ENCODE measurements at regions not wholly inside any gene's neighbourhood (a gene's known extent, or its start where the extent isn't known, plus 50 kb on each side); places are given as distances from the start of the nearest gene placed in this dataset.
"Not testable (repeated sequence)": the region's sequence is repeated elsewhere in the genome, so short reads cannot be mapped to it uniquely, and the experiment has no call there.

DNA sequence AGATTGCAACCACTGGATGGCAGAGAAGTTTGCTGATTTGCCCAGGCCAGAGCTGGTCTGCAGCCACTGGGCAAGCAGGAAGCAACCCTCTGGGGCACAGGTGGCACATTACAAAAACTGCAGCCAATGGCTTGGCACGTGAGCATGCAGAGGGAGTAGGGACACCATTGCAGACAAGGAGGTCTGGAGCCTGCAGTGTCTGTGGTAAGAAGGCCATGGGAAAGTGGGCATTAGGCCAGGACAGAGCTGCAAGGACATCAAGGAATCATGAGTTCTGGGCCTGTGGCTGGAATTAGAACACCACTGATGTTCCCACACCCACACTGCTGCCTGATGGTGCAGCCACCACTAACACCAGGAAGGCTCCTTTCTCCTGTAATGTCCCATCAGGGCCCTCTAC, 113.0 kb downstream of the TSEN15 start:
- Mint-ChIP-seq H3K36me3 (no peaks in the 10 kb centered on the region), H3K27me3 (peaks cover 6% of the 10 kb centered on the region), H3K4me3 (no peak overlapping the region), H3K4me1 (peaks cover 0 to 7% (median 3%) of the 10 kb centered on the region in 4 donors), H3K27ac (no peak overlapping the region), H3K9me3 (peaks cover 0 to 5% (median 1%) of the 10 kb centered on the region in 7 donors)
- Histone ChIP-seq H3K36me3 (ENCODE audit: control insufficient read depth, insufficient read depth, low read length) (no peaks in the 10 kb centered on the region), H3K27me3 (ENCODE audit: control insufficient read depth, insufficient read depth, low read length) (no peaks in the 10 kb centered on the region), H3K4me3 (ENCODE audit: low read depth, low read length) (no peak overlapping the region), H3K9me3 (ENCODE audit: control insufficient read depth in 2 of 2, low read length in 2 of 2) (peaks cover 0 to 3% of the 10 kb centered on the region in 2 experiments), H3K4me1 (ENCODE audit: control insufficient read depth, insufficient read depth, low read length, poor library complexity, severe bottlenecking) (no peaks in the 10 kb centered on the region), H3K27ac (ENCODE audit: insufficient read depth, low read length, poor library complexity, severe bottlenecking) (no peak overlapping the region)
- ATAC-seq (ENCODE audit: low read depth in 2 of 2) (no peak), DNase-seq (no peak)

DNA sequence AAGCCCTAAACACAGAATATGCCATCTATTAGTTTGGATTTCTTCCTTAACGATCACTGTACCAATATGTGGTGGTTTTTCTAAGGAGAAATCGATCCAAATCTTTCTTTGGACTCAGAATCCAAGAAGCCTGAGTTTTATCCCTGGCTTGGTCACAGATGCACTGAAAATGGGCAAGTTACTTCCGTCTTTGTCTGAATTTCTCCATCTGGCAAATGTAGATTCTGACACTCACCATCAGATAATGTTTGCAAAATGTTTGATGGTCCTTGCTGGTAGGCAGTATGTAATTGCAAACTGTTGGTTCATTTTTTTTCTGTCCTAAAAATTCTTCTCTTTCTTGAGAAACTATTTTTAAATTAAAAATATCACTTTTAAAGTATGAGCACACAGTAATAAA, 115.0 kb downstream of the TSEN15 start:
- H3K9me3 Mint-ChIP-seq: peaks cover 0 to 6% (median 1%) of the 10 kb centered on the region in 7 donors
- ATAC-seq (ENCODE audit: low read depth in 2 of 2): no peak
- no peaks in the 10 kb centered on the region for H3K36me3 ChIP-seq (ENCODE audit: control insufficient read depth, insufficient read depth, low read length)
- H3K36me3 Mint-ChIP-seq: no peaks in the 10 kb centered on the region
- H3K4me1 ChIP-seq (ENCODE audit: control insufficient read depth, insufficient read depth, low read length, poor library complexity, severe bottlenecking): no peaks in the 10 kb centered on the region
- H3K4me1 Mint-ChIP-seq: peaks cover 0 to 7% (median 3%) of the 10 kb centered on the region in 4 donors
- H3K4me3 Mint-ChIP-seq: no peak overlapping the region
- no peak for DNase-seq
- H3K27ac ChIP-seq (ENCODE audit: insufficient read depth, low read length, poor library complexity, severe bottlenecking): no peak overlapping the region
- peaks cover 0 to 5% of the 10 kb centered on the region in 2 experiments for H3K9me3 ChIP-seq (ENCODE audit: control insufficient read depth in 2 of 2, low read length in 2 of 2)
- H3K4me3 ChIP-seq (ENCODE audit: low read depth, low read length): no peak overlapping the region
- peaks cover 6% of the 10 kb centered on the region for H3K27me3 Mint-ChIP-seq
- no peaks in the 10 kb centered on the region for H3K27me3 ChIP-seq (ENCODE audit: control insufficient read depth, insufficient read depth, low read length)
- no peak overlapping the region for H3K27ac Mint-ChIP-seq

DNA sequence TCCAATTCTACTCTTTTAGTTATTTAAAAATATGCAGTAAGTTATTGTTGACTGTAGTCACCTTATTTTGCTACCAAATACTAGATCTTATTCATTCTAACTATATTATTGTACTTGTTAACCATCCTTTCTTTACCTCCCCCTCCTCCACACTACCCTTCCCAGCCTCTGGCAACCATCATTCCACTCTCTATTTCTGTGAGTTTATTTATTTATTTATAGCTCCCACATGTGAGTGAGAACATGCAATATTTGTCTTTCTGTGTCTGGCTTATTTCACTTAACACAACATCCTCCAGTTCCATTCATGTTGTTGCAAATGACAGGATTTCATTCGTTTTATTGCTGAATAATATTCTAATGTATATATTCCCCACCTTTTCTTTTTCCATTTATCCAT, 115.8 kb downstream of the TSEN15 start:
- no peak overlapping the region for H3K4me3 ChIP-seq (ENCODE audit: low read depth, low read length)

DNA sequence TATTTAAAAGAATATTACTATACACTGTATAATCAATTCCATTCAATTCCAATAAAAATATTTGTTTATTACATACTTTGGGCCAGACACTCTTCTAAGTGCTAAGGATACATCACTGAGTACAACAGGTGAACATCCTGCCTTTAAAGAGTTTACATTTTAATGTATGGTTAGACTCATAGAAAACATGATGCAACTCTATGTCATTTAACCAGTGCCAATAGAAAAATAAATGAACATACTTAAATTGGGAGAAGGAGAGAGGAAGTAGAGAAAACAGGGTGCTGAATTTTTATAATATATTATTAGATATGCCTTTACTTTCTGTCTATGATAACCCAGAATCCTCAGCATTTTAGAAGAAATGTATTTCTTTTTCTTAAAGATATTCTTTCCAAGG, 119.2 kb downstream of the TSEN15 start:
- no peak overlapping the region for H3K4me3 ChIP-seq (ENCODE audit: low read depth, low read length)
- H3K27me3 Mint-ChIP-seq: peaks cover 6% of the 10 kb centered on the region
- peaks cover 0 to 5% of the 10 kb centered on the region in 2 experiments for H3K9me3 ChIP-seq (ENCODE audit: control insufficient read depth in 2 of 2, low read length in 2 of 2)
- no peaks in the 10 kb centered on the region for H3K36me3 Mint-ChIP-seq
- no peaks in the 10 kb centered on the region for H3K27me3 ChIP-seq (ENCODE audit: control insufficient read depth, insufficient read depth, low read length)
- ATAC-seq (ENCODE audit: low read depth in 2 of 2) (no peak), DNase-seq (no peak)
- H3K27ac ChIP-seq (ENCODE audit: insufficient read depth, low read length, poor library complexity, severe bottlenecking): no peak overlapping the region
- H3K4me1 Mint-ChIP-seq: no peaks in the 10 kb centered on the region
- H3K36me3 ChIP-seq (ENCODE audit: control insufficient read depth, insufficient read depth, low read length): no peaks in the 10 kb centered on the region
- H3K4me1 ChIP-seq (ENCODE audit: control insufficient read depth, insufficient read depth, low read length, poor library complexity, severe bottlenecking): no peaks in the 10 kb centered on the region
- no peak overlapping the region for H3K27ac Mint-ChIP-seq
- peaks cover 0 to 6% (median 3%) of the 10 kb centered on the region in 7 donors for H3K9me3 Mint-ChIP-seq
- H3K4me3 Mint-ChIP-seq: no peak overlapping the region

More for the DNA sequence above, 115.8 kb downstream of the TSEN15 start:
- DNase-seq: no peak
- no peaks in the 10 kb centered on the region for H3K36me3 ChIP-seq (ENCODE audit: control insufficient read depth, insufficient read depth, low read length)
- H3K9me3 ChIP-seq (ENCODE audit: control insufficient read depth in 2 of 2, low read length in 2 of 2): peaks cover 0 to 5% of the 10 kb centered on the region in 2 experiments
- Mint-ChIP-seq H3K9me3 (peaks cover 0 to 6% (median 1%) of the 10 kb centered on the region in 7 donors), H3K36me3 (no peaks in the 10 kb centered on the region), H3K4me3 (no peak overlapping the region), H3K27me3 (peaks cover 6% of the 10 kb centered on the region), H3K27ac (no peak overlapping the region), H3K4me1 (peaks cover 0 to 7% (median 0%) of the 10 kb centered on the region in 4 donors)
- no peaks in the 10 kb centered on the region for H3K27me3 ChIP-seq (ENCODE audit: control insufficient read depth, insufficient read depth, low read length)
- no peak for ATAC-seq (ENCODE audit: low read depth in 2 of 2)
- no peak overlapping the region for H3K27ac ChIP-seq (ENCODE audit: insufficient read depth, low read length, poor library complexity, severe bottlenecking)
- H3K4me1 ChIP-seq (ENCODE audit: control insufficient read depth, insufficient read depth, low read length, poor library complexity, severe bottlenecking): no peaks in the 10 kb centered on the region

DNA sequence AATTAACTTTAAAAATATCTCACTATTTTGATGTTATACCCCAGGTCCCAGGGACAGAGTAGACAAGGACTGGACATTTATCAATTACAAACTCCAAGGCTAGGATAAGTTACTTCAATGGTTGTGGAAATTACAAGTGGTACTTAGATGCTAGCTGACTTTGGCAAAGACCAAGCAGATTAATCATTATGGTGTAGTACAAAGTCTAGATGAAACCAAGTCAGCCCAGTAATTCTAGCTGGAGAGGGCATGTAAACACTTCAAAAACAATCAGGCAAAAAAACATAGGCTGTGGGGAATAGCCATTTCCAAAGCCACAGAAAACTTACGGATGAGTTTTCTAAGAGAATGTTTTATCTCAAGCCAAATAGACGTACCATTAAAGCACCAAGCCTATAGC, 124.5 kb downstream of the TSEN15 start:
- Mint-ChIP-seq H3K27me3 (peaks cover 4% of the 10 kb centered on the region), H3K4me3 (no peak overlapping the region), H3K4me1 (no peaks in the 10 kb centered on the region), H3K9me3 (peaks cover 0 to 8% (median 0%) of the 10 kb centered on the region in 7 donors), H3K27ac (no peak overlapping the region), H3K36me3 (no peaks in the 10 kb centered on the region)
- ATAC-seq (ENCODE audit: low read depth in 2 of 2) (no peak), DNase-seq (no peak)
- Histone ChIP-seq H3K4me3 (ENCODE audit: low read depth, low read length) (no peak overlapping the region), H3K27me3 (ENCODE audit: control insufficient read depth, insufficient read depth, low read length) (no peaks in the 10 kb centered on the region), H3K36me3 (ENCODE audit: control insufficient read depth, insufficient read depth, low read length) (no peaks in the 10 kb centered on the region), H3K27ac (ENCODE audit: insufficient read depth, low read length, poor library complexity, severe bottlenecking) (no peak overlapping the region), H3K9me3 (ENCODE audit: control insufficient read depth in 2 of 2, low read length in 2 of 2) (no peaks in the 10 kb centered on the region), H3K4me1 (ENCODE audit: control insufficient read depth, insufficient read depth, low read length, poor library complexity, severe bottlenecking) (no peaks in the 10 kb centered on the region)

DNA sequence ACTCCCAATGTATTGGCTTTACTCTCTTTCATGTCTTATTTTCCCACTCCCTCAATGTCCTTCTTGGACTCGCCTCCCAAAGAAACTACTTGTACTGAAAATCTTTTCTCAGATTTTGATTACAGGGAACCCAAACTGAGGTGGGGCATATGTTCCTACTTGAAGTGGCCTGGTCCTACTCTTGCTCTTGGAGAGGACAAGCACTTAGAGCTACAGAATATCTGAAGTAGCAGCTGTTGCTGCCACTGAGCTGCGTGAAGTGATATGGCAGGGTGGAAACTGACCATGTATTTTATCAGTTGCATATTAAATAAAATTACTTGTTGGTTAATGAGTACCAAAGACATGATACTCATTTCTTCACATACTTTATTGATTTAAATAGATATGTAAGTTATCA, 129.5 kb downstream of the TSEN15 start:
- no peaks in the 10 kb centered on the region for H3K4me1 Mint-ChIP-seq
- no peaks in the 10 kb centered on the region for H3K27me3 ChIP-seq (ENCODE audit: control insufficient read depth, insufficient read depth, low read length)

DNA sequence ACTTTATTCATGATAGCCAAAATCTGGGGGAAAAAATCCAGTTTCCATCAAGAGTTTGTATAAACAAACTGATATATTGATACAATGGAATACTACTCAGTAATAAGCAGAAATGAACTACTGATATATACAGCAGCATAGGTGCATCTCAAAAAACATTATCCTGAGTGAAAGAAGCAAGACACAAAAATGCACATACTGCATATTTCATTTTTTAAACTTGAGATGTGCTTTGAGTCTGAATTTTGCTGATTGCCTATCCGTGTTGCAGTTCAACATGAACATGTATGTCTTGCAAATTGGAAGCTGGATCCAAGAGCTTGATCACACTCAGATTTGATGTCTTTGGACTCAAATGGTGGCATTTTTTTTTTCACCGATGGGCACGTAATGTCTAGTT, 132.4 kb downstream of the TSEN15 start:
- H3K9me3 ChIP-seq (ENCODE audit: control insufficient read depth in 2 of 2, low read length in 2 of 2): no peaks in the 10 kb centered on the region
- H3K4me3 ChIP-seq (ENCODE audit: low read depth, low read length): no peak overlapping the region
- H3K36me3 ChIP-seq (ENCODE audit: control insufficient read depth, insufficient read depth, low read length): no peaks in the 10 kb centered on the region
- no peak for DNase-seq
- ATAC-seq (ENCODE audit: low read depth in 2 of 2): no peak
- peaks cover 10% of the 10 kb centered on the region for H3K27me3 Mint-ChIP-seq
- H3K4me1 Mint-ChIP-seq: no peaks in the 10 kb centered on the region
- H3K27ac ChIP-seq (ENCODE audit: insufficient read depth, low read length, poor library complexity, severe bottlenecking): no peak overlapping the region
- no peaks in the 10 kb centered on the region for H3K4me1 ChIP-seq (ENCODE audit: control insufficient read depth, insufficient read depth, low read length, poor library complexity, severe bottlenecking)
- H3K9me3 Mint-ChIP-seq: peaks cover 0 to 2% (median 0%) of the 10 kb centered on the region in 7 donors
- no peaks in the 10 kb centered on the region for H3K27me3 ChIP-seq (ENCODE audit: control insufficient read depth, insufficient read depth, low read length)
- no peaks in the 10 kb centered on the region for H3K36me3 Mint-ChIP-seq
- H3K4me3 Mint-ChIP-seq: no peak overlapping the region
- H3K27ac Mint-ChIP-seq: no peak overlapping the region

More for the DNA sequence above, 129.5 kb downstream of the TSEN15 start:
- Histone ChIP-seq H3K27ac (ENCODE audit: insufficient read depth, low read length, poor library complexity, severe bottlenecking) (no peak overlapping the region), H3K36me3 (ENCODE audit: control insufficient read depth, insufficient read depth, low read length) (no peaks in the 10 kb centered on the region), H3K9me3 (ENCODE audit: control insufficient read depth in 2 of 2, low read length in 2 of 2) (no peaks in the 10 kb centered on the region), H3K4me1 (ENCODE audit: control insufficient read depth, insufficient read depth, low read length, poor library complexity, severe bottlenecking) (no peaks in the 10 kb centered on the region), H3K4me3 (ENCODE audit: low read depth, low read length) (no peak overlapping the region)
- DNase-seq (no peak), ATAC-seq (ENCODE audit: low read depth in 2 of 2) (no peak)
- H3K27ac Mint-ChIP-seq: no peak overlapping the region
- peaks cover 0 to 2% (median 0%) of the 10 kb centered on the region in 7 donors for H3K9me3 Mint-ChIP-seq
- no peaks in the 10 kb centered on the region for H3K36me3 Mint-ChIP-seq
- H3K27me3 Mint-ChIP-seq: peaks cover 10% of the 10 kb centered on the region
- H3K4me3 Mint-ChIP-seq: no peak overlapping the region

DNA sequence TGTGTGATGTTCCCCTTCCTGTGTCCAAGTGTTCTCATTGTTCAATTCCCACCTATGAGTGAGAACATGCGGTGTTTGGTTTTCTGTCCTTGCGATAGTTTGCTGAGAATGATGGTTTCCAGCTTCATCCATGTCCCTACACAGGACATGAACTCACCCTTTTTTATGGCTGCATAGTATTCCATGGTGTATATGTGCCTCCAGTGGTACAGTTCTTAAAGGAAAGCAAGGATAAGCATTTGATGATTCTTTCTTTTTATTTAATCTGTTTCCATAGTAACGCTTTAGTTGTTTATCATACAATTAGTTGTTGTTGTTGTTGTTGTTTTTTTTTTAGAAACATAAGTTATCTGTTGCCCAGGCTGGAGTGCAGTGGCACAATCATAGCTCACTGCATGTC, 133.1 kb downstream of the TSEN15 start:
- not testable (repeated sequence) for H3K27ac ChIP-seq (ENCODE audit: insufficient read depth, low read length, poor library complexity, severe bottlenecking); H3K4me3 Mint-ChIP-seq; DNase-seq; H3K36me3 Mint-ChIP-seq; H3K4me1 Mint-ChIP-seq; H3K4me3 ChIP-seq (ENCODE audit: low read depth, low read length); H3K36me3 ChIP-seq (ENCODE audit: control insufficient read depth, insufficient read depth, low read length); H3K9me3 Mint-ChIP-seq; H3K27ac Mint-ChIP-seq; H3K9me3 ChIP-seq (ENCODE audit: control insufficient read depth in 2 of 2, low read length in 2 of 2); H3K4me1 ChIP-seq (ENCODE audit: control insufficient read depth, insufficient read depth, low read length, poor library complexity, severe bottlenecking); ATAC-seq (ENCODE audit: low read depth in 2 of 2); H3K27me3 ChIP-seq (ENCODE audit: control insufficient read depth, insufficient read depth, low read length)
- peaks cover 15% of the 10 kb centered on the region for H3K27me3 Mint-ChIP-seq
